B cell (primary cell): ENCODE measurements at regions not wholly inside any gene's neighbourhood (a gene's known extent, or its start where the extent isn't known, plus 50 kb on each side); places are given as distances from the start of the nearest gene placed in this dataset.

Experiments
- ATAC-seq: fragments of 200-7000 bp; cut with Tn5 transposase; one replicate; pipeline ENCODE4 v1.10.0; 2021; ENCODE audit warnings: low read depth, mild to moderate bottlenecking, moderate number of reproducible peaks, moderate library complexity
- CTCF ChIA-PET: fragments of 350-600 bp; sonication (Branson Sonifier 250); formaldehyde crosslinking; loops from one replicate; lab custom pipeline; 2021; ENCODE audit warnings: antibody characterized with exemption, inconsistent platforms; lab: Charles Lee
- POLR2A ChIA-PET: fragments of 350-600 bp; sonication (Branson Sonifier 250); formaldehyde crosslinking; loops from one replicate; lab custom pipeline; 2021; ENCODE audit warnings: antibody characterized with exemption; lab: Charles Lee
- DNase-seq: peaks from one replicate; pipeline ENCODE4 v3.0.0; 2013
- H2AFZ ChIP-seq: 2 replicates; pipeline ENCODE4 v1.6.1; 2012; ENCODE audit warnings: mild to moderate bottlenecking, low read depth, low read length; ENCODE audit not compliant: insufficient read depth, poor library complexity, severe bottlenecking
- H3K27ac ChIP-seq, 2 donors: 1 replicate in 1 of 2; 2 replicates in 1 of 2; pipeline ENCODE4 v1.5.1; 2012 to 2013; ENCODE audit warnings: low read length in 2 of 2, mild to moderate bottlenecking in 2 of 2, moderate library complexity in 1 of 2
- H3K27me3 ChIP-seq, 4 experiments: fragments of 200-600 bp in 1 of 4; sonication (generic) in 1 of 4; replicated peaks in 1 of 4; 1 replicate in 2 of 4; 2 replicates in 2 of 4; pipeline versions ENCODE4 v1.6.1 to v1.7.0; 2013 to 2016; ENCODE audit warnings: low read length in 3 of 4, mild to moderate bottlenecking in 2 of 4, mixed read lengths in 1 of 4, moderate library complexity in 1 of 4; ENCODE audit not compliant: insufficient read depth in 4 of 4, control insufficient read depth in 3 of 4; ENCODE audit errors: control extremely low read depth in 1 of 4
- H3K36me3 ChIP-seq, 2 experiments: replicated peaks in 1 of 2; 1 replicate in 1 of 2; 2 replicates in 1 of 2; pipeline versions ENCODE4 v1.6.1 to v1.7.1; 2013; ENCODE audit warnings: low read length in 1 of 2; ENCODE audit not compliant: insufficient read depth in 2 of 2, control insufficient read depth in 1 of 2; ENCODE audit errors: control extremely low read depth in 1 of 2, extremely low read depth in 1 of 2
- H3K4me1 ChIP-seq, 2 donors: fragments of 200-600 bp in 1 of 2; sonication (generic) in 1 of 2; 1 replicate in 1 of 2; 2 replicates in 1 of 2; pipeline versions ENCODE4 v1.5.1 to v1.6.1; 2013 to 2017; ENCODE audit warnings: low read length in 2 of 2; ENCODE audit not compliant: control insufficient read depth in 2 of 2, insufficient read depth in 2 of 2
- H3K4me2 ChIP-seq: replicated peaks from 2 replicates; pipeline ENCODE3; 2012; ENCODE audit warnings: mild to moderate bottlenecking, low read depth, low read length; ENCODE audit not compliant: poor library complexity, severe bottlenecking
- H3K4me3 ChIP-seq, 5 experiments: fragments of 200-600 bp in 1 of 5; sonication (generic) in 1 of 5; 1 replicate in 3 of 5; 2 replicates in 2 of 5; pipeline versions ENCODE4 v1.5.1 to v1.7.0; 2011 to 2016; ENCODE audit warnings: low read length in 4 of 5, mild to moderate bottlenecking in 4 of 5, low read depth in 2 of 5, control low read depth in 1 of 5, moderate library complexity in 1 of 5; ENCODE audit not compliant: insufficient read depth in 1 of 5; ENCODE audit errors: control extremely low read depth in 1 of 5, extremely low read depth in 1 of 5
- H3K79me2 ChIP-seq: fragments of 200-600 bp; sonication (generic); one replicate; pipeline ENCODE4 v1.6.0; 2016; ENCODE audit warnings: low read length; ENCODE audit not compliant: control insufficient read depth, insufficient read depth
- H3K9ac ChIP-seq: fragments of 200-600 bp; sonication (generic); 2 replicates; pipeline ENCODE4 v1.6.1; 2017; ENCODE audit warnings: mild to moderate bottlenecking, low read length, moderate library complexity
- H3K9me3 ChIP-seq, 3 donors: one replicate each; pipeline versions ENCODE4 v1.6.1 to v1.7.1; 2013; ENCODE audit warnings: low read length in 2 of 3; ENCODE audit not compliant: control insufficient read depth in 2 of 3, insufficient read depth in 1 of 3; ENCODE audit errors: control extremely low read depth in 1 of 3
- H4K20me1 ChIP-seq: 2 replicates; pipeline ENCODE4 v1.6.0; 2012; ENCODE audit warnings: mild to moderate bottlenecking, low read length; ENCODE audit not compliant: insufficient read depth, control insufficient read depth, poor library complexity, severe bottlenecking
- H3K27ac Mint-ChIP-seq: one replicate; pipeline ENCODE4 v1.8.0; 2021; ENCODE audit warnings: mixed read lengths
- H3K27me3 Mint-ChIP-seq: one replicate; pipeline ENCODE4 v1.8.0; 2021; ENCODE audit warnings: mixed read lengths
- H3K4me1 Mint-ChIP-seq: one replicate; pipeline ENCODE4 v1.8.0; 2021; ENCODE audit warnings: mixed read lengths
- H3K4me3 Mint-ChIP-seq: one replicate; pipeline ENCODE4 v1.8.0; 2021; ENCODE audit warnings: mixed read lengths
- H3K9me3 Mint-ChIP-seq: one replicate; pipeline ENCODE4 v1.8.0; 2022; ENCODE audit warnings: mixed read lengths; ENCODE audit not compliant: insufficient read depth
- EZH2 ChIP-seq: IDR thresholded peaks from 2 replicates; pipeline ENCODE4 v1.6.1; 2012; ENCODE audit warnings: borderline replicate concordance, low read depth, mild to moderate bottlenecking, moderate library complexity, low read length; ENCODE audit not compliant: insufficient read depth, poor library complexity, severe bottlenecking
- WGBS: methylation state at CpG from one replicate; pipeline ENCODE4 v1.1.5; 2013; ENCODE audit warnings: missing lambda C conversion rate; ENCODE audit not compliant: insufficient coverage; 5-methylcytosine and 5-hydroxymethylcytosine counted together
- intact Hi-C: fragments of 100-400 bp; cut with micrococcal nuclease; formaldehyde crosslinking; loops from one replicate; pipeline ENCODE4 v1.10.0; 2022
- TF ChIP-seq, protein P1 (sequence below): fragments of 200-600 bp; IDR thresholded peaks from one replicate; pipeline ENCODE4 v1.8.0; 2022; ENCODE audit warnings: antibody characterized with exemption, mild to moderate bottlenecking

DNA sequence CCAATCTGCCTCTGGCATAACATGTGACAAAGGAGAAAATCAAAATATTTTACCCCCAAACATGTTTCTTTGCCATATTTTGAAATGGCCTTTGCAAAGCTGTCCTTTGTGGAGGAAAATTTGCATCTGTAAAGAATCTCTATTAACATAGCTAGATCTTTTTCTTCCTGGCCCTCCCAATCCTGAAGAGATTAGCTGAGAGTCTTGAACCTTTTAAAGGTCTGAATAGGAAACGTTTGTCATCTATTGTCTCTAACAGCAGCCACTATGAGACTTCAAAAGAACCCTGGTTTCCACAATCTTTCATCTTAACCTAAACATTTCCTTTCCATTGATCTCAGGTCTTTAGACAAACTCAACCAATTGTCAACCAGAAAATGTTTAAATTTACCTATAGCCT is 520.9 kb upstream of the TGFBR2 start:
- ATAC-seq: no peak
- no peaks in the 10 kb centered on the region for H3K4me1 Mint-ChIP-seq
- H3K4me2 ChIP-seq: no peak overlapping the region
- no peak overlapping the region for H3K27ac ChIP-seq
- no peak overlapping the region for H2AFZ ChIP-seq
- H3K9me3 Mint-ChIP-seq: no peaks in the 10 kb centered on the region
- peaks cover 4% of the 10 kb centered on the region for H3K27me3 Mint-ChIP-seq
- H3K4me3 Mint-ChIP-seq: no peak overlapping the region
- no peaks in the 10 kb centered on the region for H3K36me3 ChIP-seq
- 67% methylated on average over 1 of the region's 1 CpG for WGBS
- ChIA-PET POLR2A (no interaction called here), CTCF (no interaction called here)
- no peaks in the 10 kb centered on the region for H3K4me1 ChIP-seq
- H3K79me2 ChIP-seq: no peaks in the 10 kb centered on the region
- intact Hi-C loops: no loop called here
- no peak overlapping the region for H3K4me3 ChIP-seq
- no peak overlapping the region for H3K27ac Mint-ChIP-seq
- H3K9ac ChIP-seq: no peak overlapping the region
- DNase-seq: no peak
- H3K27me3 ChIP-seq: no peaks in the 10 kb centered on the region
- TF ChIP-seq, protein P1, sequence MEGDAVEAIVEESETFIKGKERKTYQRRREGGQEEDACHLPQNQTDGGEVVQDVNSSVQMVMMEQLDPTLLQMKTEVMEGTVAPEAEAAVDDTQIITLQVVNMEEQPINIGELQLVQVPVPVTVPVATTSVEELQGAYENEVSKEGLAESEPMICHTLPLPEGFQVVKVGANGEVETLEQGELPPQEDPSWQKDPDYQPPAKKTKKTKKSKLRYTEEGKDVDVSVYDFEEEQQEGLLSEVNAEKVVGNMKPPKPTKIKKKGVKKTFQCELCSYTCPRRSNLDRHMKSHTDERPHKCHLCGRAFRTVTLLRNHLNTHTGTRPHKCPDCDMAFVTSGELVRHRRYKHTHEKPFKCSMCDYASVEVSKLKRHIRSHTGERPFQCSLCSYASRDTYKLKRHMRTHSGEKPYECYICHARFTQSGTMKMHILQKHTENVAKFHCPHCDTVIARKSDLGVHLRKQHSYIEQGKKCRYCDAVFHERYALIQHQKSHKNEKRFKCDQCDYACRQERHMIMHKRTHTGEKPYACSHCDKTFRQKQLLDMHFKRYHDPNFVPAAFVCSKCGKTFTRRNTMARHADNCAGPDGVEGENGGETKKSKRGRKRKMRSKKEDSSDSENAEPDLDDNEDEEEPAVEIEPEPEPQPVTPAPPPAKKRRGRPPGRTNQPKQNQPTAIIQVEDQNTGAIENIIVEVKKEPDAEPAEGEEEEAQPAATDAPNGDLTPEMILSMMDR: no peak
- TF ChIP-seq EZH2: no peak
- no peaks in the 10 kb centered on the region for H4K20me1 ChIP-seq
- no peaks in the 10 kb centered on the region for H3K9me3 ChIP-seq

DNA sequence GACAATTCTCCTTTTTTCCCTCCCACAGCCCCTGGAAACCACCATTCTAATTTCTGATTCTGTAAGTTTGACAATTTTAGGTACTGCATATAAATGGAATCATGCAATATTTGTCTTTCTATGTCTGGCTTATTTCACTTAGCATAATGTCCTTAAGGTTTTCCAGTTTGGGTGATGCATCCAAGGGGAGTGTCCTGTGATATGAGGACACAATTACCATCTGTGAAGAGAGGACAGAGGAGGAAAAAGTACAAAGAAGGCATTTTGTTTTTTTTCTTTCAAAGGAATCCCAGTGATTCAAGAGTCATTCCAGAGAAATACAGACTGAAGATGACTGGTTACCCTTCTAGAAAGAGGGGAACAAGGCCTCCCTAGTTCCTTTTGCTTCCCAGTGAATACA is 514.7 kb upstream of the TGFBR2 start:
- Histone ChIP-seq H3K4me1 (no peaks in the 10 kb centered on the region), H3K9me3 (no peaks in the 10 kb centered on the region), H3K79me2 (no peaks in the 10 kb centered on the region), H2AFZ (no peak overlapping the region), H4K20me1 (no peaks in the 10 kb centered on the region), H3K27me3 (peaks cover 0 to 2% (median 0%) of the 10 kb centered on the region in 4 experiments), H3K36me3 (no peaks in the 10 kb centered on the region), H3K9ac (no peak overlapping the region), H3K4me3 (no peak overlapping the region), H3K4me2 (no peak overlapping the region), H3K27ac (no peak overlapping the region)
- DNase-seq: no peak
- peaks cover 17% of the 10 kb centered on the region for H3K27me3 Mint-ChIP-seq
- intact Hi-C loops: no loop called here
- ChIA-PET POLR2A (no interaction called here), CTCF (no interaction called here)
- no peaks in the 10 kb centered on the region for H3K4me1 Mint-ChIP-seq
- H3K9me3 Mint-ChIP-seq: no peaks in the 10 kb centered on the region
- ATAC-seq: no peak
- no peak overlapping the region for H3K27ac Mint-ChIP-seq
- no peak overlapping the region for H3K4me3 Mint-ChIP-seq
- no peak for TF ChIP-seq EZH2
- TF ChIP-seq, protein P1: no peak
